GM19351 (cell line): ENCODE measurements at regions not wholly inside any gene's neighbourhood (a gene's known extent, or its start where the extent isn't known, plus 50 kb on each side); places are given as distances from the start of the nearest gene placed in this dataset.
"Not testable (repeated sequence)": the region's sequence is repeated elsewhere in the genome, so short reads cannot be mapped to it uniquely, and the experiment has no call there.

ENCODE experiments used
- ATAC-seq: cut with Tn5 transposase; IDR thresholded peaks from one replicate; pipeline ENCODE4 v1.9.1; 2021; ENCODE audit warnings: mild to moderate bottlenecking, moderate library complexity; ENCODE audit not compliant: unreplicated experiment

DNA sequence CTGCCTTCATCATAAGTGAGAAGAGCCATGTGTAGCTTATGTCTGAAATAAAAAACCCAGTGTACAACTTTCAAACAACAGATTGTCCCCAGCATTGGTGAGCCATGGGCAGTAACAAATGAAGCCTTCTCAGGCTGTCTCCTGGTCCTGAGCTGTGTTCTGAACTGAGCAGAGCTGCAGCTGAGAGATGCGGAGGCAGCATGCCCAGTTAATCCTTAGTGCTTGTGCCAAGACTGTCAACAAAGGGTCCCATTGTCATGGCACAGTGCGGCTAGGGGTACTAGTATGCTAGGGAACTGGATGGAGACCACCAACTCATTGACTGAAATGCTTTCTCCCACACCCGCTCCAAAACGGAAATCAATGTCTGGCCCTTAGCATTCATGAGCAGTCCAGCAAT is 154.3 kb downstream of the RMST start:
- ATAC-seq: no peak

GRCh38 chr12:97628962-97629361 is 166.4 kb downstream of the RMST start:
- no peak for ATAC-seq

DNA sequence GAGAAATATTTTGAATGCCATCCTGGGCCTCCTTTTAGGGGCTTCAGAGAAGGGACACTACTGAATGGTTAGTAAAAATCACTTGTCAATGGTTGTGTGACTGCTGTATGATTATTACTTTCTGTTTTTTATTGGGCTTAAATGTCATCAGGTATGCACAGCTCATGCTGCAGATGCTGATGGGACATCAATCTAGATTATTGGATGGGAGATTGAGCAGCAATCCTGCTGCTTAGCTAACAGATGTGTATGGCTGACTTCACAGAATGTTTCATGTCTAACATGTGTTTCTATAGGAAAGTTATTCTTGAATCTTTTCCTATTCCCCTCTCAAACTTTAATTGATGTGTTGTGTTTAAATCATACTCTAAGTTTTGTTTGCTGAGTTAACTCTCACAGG is 166.8 kb downstream of the RMST start:
- no peak for ATAC-seq

GRCh38 chr12:97630356-97630755 is 167.8 kb downstream of the RMST start:
- ATAC-seq: no peak

GRCh38 chr12:97630875-97631274 is 168.3 kb downstream of the RMST start:
- no peak for ATAC-seq

DNA sequence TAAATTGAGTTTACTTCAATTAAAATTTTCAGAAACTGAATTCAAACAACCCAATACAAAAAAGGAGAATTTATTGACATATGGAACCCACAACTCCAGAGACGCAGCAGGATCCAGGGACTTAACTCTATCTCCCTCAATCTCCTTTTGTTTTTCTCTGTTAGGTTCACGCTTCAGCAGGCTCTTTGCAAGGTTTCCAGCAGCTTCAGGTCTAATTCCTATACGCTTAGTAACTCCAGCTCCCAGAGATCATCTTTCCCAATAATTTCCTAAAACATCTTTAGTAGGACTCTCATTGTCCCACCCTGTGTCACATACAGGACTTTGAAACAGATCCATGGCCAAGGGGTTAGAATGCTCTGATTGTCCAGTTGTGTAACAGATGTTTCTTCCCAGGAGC is 175.2 kb downstream of the RMST start:
- no peak for ATAC-seq

- no peak for ATAC-seq
These were observed 176.1 kb downstream of the RMST start for GRCh38 chr12:97638739-97639138.

DNA sequence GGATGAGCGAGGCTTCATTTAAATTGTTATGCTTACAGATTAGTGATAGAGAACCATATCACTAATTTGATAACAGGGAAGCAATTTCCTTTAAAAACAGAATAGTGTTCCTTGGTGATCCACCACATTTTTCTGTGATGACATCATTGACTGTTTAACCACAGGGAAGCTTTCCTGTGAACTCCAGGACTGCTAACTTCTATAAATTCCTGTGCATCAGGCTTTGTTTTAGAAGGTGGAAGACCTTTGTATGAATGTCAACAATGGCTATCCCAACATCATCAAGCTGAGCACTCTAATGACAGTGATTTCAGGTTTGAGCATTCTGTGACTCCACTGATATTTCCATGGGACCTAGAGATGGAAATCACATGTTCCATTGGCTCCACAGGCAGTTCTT is 177.1 kb downstream of the RMST start:
- ATAC-seq: no peak

- no peak for ATAC-seq
These were observed 178.2 kb downstream of the RMST start for GRCh38 chr12:97640826-97641225.

GRCh38 chr12:97642911-97643310 is 180.3 kb downstream of the RMST start:
- ATAC-seq: no peak

DNA sequence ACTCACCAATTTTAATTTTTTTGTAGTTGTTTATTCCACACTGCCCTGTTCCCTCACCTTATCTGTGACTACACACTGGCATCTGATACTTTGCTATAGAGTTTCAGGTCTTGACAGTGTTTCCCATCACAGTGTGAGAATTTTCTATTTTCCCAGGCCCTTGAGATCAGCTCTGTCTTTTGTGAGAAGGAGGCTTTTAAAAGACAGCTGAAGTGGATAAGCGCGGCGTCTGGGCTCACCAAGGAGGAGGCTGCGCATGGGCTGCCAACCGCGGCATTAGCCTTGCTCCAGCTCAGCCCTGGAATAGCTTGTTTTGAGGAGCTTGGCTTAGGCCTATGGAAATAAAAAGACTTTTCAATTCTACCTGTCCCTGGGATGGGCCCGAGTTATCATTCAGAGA is 181.3 kb downstream of the RMST start:
- ATAC-seq: no peak

GRCh38 chr12:97645726-97646125 is 183.1 kb downstream of the RMST start:
- no peak for ATAC-seq

DNA sequence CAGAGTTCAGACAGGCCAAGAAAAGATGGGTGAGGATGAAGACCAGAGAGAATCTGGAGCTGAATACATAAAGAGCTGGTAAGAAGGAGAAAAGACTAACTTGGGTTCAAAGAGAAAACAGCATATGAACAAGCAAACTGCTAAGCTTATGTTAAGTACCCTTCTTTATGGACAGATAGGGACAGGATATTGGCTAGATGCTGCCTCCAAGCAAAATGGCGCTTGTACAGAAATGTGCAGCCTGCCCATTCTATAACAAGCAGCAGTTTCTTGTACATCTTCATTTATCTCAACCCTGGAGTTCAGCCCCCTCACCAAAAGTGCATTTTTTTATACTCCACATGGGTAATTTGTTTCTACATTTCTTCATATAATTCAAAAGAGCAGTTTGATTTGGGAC is 184.5 kb downstream of the RMST start:
- ATAC-seq: no peak

DNA sequence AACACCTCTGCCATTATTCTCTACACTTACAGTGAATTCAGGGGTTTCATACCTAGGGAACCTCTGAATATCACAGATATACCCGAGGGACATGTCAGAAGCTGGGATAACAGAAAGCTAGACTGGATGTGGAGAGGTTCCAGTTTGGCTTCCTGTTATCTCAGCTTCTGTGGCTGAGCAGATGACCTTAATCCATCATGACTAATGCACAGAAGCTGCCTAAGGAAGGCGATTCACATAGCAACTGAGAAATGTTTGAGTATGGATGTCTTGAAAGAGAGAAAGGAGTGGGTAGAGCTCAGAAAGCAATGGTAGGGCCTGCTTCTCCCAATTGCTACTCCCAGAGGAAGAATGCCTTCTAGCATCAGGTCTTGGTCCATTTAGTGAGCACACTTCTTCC is 187.6 kb downstream of the RMST start:
- no peak for ATAC-seq

- not testable (repeated sequence) for ATAC-seq
These were observed 193.9 kb downstream of the RMST start for GRCh38 chr12:97656548-97656947.

- ATAC-seq: no peak
These were observed 196.7 kb downstream of the RMST start for GRCh38 chr12:97659117-97659880.

- no peak for ATAC-seq
These were observed 203.7 kb downstream of the RMST start for GRCh38 chr12:97666263-97666662.

DNA sequence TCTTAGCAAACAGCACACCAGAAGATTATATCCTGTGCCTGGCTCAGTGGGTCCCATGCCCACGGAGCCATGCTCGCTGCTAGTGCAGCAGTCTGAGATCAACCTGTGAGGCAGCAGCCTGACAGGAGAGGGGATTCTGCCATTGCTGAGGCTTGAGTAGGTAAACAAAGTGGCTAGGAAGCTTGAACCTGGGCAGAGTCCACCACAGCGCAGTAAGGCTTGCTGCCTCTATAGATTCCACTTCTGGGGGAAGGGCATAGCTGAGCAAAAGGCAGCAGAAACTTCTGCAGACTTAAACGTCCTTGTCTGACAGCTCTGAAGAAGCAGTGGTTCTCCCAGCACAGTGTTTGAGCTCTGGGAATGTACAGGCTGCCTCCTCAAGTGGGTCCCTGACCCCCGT is 210.3 kb downstream of the RMST start:
- no peak for ATAC-seq

- ATAC-seq: no peak
These were observed 218.1 kb downstream of the RMST start for GRCh38 chr12:97680751-97681150.

DNA sequence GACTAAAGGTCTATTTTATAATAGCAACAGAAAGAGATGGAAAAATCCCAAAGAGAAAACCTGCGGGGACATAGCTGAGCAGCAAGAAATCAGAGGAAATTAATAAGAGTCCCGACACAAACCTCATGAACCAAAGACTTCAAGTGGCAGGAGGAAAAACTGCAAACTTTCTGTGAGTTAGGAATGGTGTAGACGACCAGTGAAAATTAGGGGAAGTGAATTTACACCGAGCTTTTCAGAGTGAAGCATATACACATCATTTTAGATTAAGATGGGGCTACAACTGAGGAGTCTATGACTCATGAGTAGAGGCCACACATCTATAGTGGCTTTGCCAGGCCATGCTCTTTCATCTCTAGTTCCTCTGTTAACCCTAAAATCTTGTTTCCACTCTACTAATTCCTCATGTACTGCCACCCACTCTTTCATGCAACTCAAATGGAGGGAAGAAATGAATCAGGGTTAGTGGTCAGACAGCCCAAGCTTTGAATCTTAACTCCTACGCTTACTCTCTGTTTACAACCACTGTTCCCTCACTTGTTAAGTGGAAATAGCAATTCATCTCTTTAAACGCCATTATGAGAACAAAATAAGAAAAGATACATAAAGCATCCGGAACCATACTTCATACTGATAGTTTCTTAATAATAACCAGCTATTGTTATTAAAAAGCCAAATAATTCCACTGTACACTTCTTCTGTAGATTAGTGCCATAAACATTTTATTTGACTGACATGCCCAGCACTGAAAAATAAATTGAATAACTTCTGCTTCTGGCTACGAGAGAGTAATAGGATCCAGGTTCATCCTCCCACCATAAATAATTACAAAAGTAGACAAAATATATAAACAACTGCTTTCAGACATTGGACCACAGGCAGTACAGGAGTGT is 219.3 kb downstream of the RMST start:
- peak; percentile 95 for ATAC-seq

GRCh38 chr12:97685360-97685759 is 222.8 kb downstream of the RMST start:
- no peak for ATAC-seq

DNA sequence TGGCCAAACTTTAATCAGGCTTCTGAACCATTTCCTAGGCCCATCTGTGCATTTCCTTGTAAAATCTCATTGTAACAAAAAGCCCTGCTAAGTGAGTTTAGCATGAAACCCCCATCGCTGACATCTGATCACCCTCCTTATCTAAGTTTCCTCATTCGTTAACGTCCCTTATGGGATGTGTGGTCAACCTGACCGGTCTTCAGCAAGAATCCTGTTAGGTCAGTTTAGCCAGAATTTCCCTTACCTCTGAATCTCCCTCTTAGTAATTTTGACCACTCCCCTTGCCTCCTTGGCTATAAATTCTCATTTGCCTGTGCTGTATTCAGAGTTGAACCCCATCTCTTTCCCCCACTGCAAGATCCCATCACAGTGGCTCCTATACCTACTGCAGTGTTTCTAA is 239.3 kb downstream of the RMST start:
- no peak for ATAC-seq
